Esophagus muscularis mucosa (tissue), 4 donors: ENCODE measurements at regions not wholly inside any gene's neighbourhood (a gene's known extent, or its start where the extent isn't known, plus 50 kb on each side); places are given as distances from the start of the nearest gene placed in this dataset.

Experiments
- CTCF ChIP-seq, 3 experiments: fragments of 200-600 bp in 2 of 3; fragments of 450-650 bp in 1 of 3; sonication (generic) in 2 of 3; IDR thresholded peaks; one replicate each; pipeline ENCODE4 v1.5.1; 2017 to 2019; ENCODE audit warnings: antibody characterized with exemption in 3 of 3, mild to moderate bottlenecking in 2 of 3, moderate library complexity in 1 of 3
- EP300 ChIP-seq: sonication (generic); formaldehyde crosslinking; IDR thresholded peaks from one replicate; pipeline ENCODE4 v1.6.1; 2017; ENCODE audit warnings: antibody characterized with exemption
- POLR2AphosphoS5 ChIP-seq, 2 donors: sonication (generic); formaldehyde crosslinking; IDR thresholded peaks; one replicate each; pipeline ENCODE4 v1.6.1; 2017; ENCODE audit warnings: antibody characterized with exemption in 2 of 2

DNA sequence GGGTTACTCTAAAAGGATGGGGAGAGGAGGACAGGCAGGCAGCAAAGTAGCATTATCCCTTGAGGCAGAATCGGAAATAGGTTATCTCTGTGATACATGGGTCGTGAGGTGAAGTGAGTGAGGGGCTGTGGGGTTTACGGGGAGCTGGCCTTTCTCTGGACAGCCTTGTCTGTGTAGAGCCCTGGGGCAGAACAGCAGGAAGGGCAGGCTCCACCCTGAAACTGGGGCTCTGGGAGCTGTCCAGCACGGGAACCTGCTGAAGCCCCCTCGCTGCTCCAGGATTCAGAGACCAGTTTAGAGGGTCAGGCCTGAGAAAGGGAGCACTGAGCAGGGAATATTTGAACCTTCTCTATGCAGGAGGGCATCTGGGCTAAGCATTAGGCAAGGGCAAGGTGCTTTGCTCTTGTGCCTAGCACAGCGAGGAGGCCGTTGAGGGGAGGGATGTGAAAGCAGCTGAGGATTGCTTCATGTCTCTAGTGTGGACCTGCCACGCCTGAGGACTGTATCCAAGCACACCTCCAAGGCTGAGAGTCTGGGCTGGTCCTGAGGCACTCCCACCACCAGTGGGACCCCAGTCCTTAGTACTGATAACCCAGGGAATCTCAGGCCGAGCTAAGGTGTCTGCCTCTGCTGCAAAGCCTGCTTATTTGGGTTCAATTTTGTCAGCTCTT lies 55.8 kb downstream of the NAV1 start:
- TF ChIP-seq POLR2AphosphoS5 (IDR thresholded peaks at IDR 0.05) (no peak), EP300 (no peak), CTCF (IDR thresholded peaks at IDR 0.05) (no peak)
